ENCODE measurements at regions not wholly inside any gene's neighbourhood (a gene's known extent, or its start where the extent isn't known, plus 50 kb on each side); places are given as distances from the start of the nearest gene placed in this dataset.
A peak's percentile ranks its signal among the peaks of the same experiment; 100 is the strongest.
"Not testable (repeated sequence)": the region's sequence is repeated elsewhere in the genome, so short reads cannot be mapped to it uniquely, and the experiment has no call there.

- DNase-seq: no peak
Measured at GRCh38 chr2:226573158-226573557, 226.5 kb downstream of the IRS1 start.

GRCh38 chr2:226564667-226565066 lies 235.0 kb downstream of the IRS1 start:
- no peak for DNase-seq

- no peak for DNase-seq
Measured at GRCh38 chr2:226561962-226562361, 237.7 kb downstream of the IRS1 start.

GRCh38 chr2:226560325-226560724 lies 239.3 kb downstream of the IRS1 start:
- DNase-seq: no peak

- DNase-seq: no peak
Measured at GRCh38 chr2:226559536-226559935, 240.1 kb downstream of the IRS1 start.

GRCh38 chr2:226558418-226558817 lies 241.2 kb downstream of the IRS1 start:
- DNase-seq: peak; percentile 64

- DNase-seq: no peak
Measured at GRCh38 chr2:226556050-226556449, 243.6 kb downstream of the IRS1 start.

- DNase-seq: no peak
Measured at GRCh38 chr2:226554701-226555100, 244.9 kb downstream of the IRS1 start.

- no peak for DNase-seq
Measured at GRCh38 chr2:226553333-226553732, 246.3 kb downstream of the IRS1 start.

- peak; percentile 63 for DNase-seq
Measured at GRCh38 chr2:226552571-226553285, 246.9 kb downstream of the IRS1 start.

GRCh38 chr2:226551522-226552250 lies 247.9 kb downstream of the IRS1 start:
- DNase-seq: peak; percentile 76

- DNase-seq: no peak
Measured at GRCh38 chr2:226550801-226551200, 248.8 kb downstream of the IRS1 start.

GRCh38 chr2:226548732-226549131 lies 250.9 kb downstream of the IRS1 start:
- DNase-seq: no peak

- no peak for DNase-seq
Measured at GRCh38 chr2:226544596-226545210, 254.9 kb downstream of the IRS1 start.

- no peak for DNase-seq
Measured at GRCh38 chr2:226540204-226540994, 259.2 kb downstream of the IRS1 start.

GRCh38 chr2:226536410-226536809 lies 263.2 kb downstream of the IRS1 start:
- no peak for DNase-seq

- DNase-seq: not testable (repeated sequence)
Measured at GRCh38 chr2:226532976-226533375, 266.6 kb downstream of the IRS1 start.

- DNase-seq: no peak
Measured at GRCh38 chr2:226531061-226531810, 268.4 kb downstream of the IRS1 start.

GRCh38 chr2:226529556-226529955 lies 270.1 kb downstream of the IRS1 start:
- no peak for DNase-seq

GRCh38 chr2:226526716-226527115 lies 272.9 kb downstream of the IRS1 start:
- no peak for DNase-seq

- peak; percentile 71 for DNase-seq
Measured at GRCh38 chr2:226524381-226524843, 275.2 kb downstream of the IRS1 start.

GRCh38 chr2:226520723-226521122 lies 278.9 kb downstream of the IRS1 start:
- no peak for DNase-seq

All from islet precursor cell (in vitro differentiated cells).